Osteoblast (primary cell): ENCODE measurements at regions not wholly inside any gene's neighbourhood (a gene's known extent, or its start where the extent isn't known, plus 50 kb on each side); places are given as distances from the start of the nearest gene placed in this dataset.

Source experiments
- DNase-seq: peaks from one replicate; pipeline ENCODE4 v3.0.0; 2011; ENCODE audit warnings: low spot score, mixed read lengths; ENCODE audit not compliant: insufficient read length; ENCODE audit errors: missing footprints
- H2AFZ ChIP-seq: 2 replicates; pipeline ENCODE4 v1.6.0; 2011; ENCODE audit warnings: mild to moderate bottlenecking, low read length
- H3K27ac ChIP-seq: 2 replicates; pipeline ENCODE4 v1.5.1; 2011; ENCODE audit warnings: mild to moderate bottlenecking, low read depth, low read length, moderate library complexity
- H3K27me3 ChIP-seq: 2 replicates; pipeline ENCODE4 v1.6.0; 2012; ENCODE audit warnings: mild to moderate bottlenecking, control low read depth, inconsistent platforms, low read length, moderate library complexity; ENCODE audit not compliant: insufficient read depth
- H3K36me3 ChIP-seq: 2 replicates; pipeline ENCODE4 v1.5.1; 2011; ENCODE audit warnings: mild to moderate bottlenecking, low read length, control low read depth, moderate library complexity; ENCODE audit not compliant: insufficient read depth
- H3K4me1 ChIP-seq: 2 replicates; pipeline ENCODE4 v1.5.1; 2011; ENCODE audit warnings: mild to moderate bottlenecking, low read length, control low read depth, moderate library complexity; ENCODE audit not compliant: insufficient read depth
- H3K4me2 ChIP-seq: 2 replicates; pipeline ENCODE4 v1.6.0; 2011; ENCODE audit warnings: mild to moderate bottlenecking, low read length; ENCODE audit not compliant: insufficient read depth
- H3K4me3 ChIP-seq: fragments of 200-600 bp; sonication (generic); 3 replicates; pipeline ENCODE4 v1.5.1; 2012; ENCODE audit warnings: mild to moderate bottlenecking, low read length, inconsistent platforms; ENCODE audit not compliant: insufficient read depth
- H3K79me2 ChIP-seq: 2 replicates; pipeline ENCODE4 v1.6.0; 2012; ENCODE audit warnings: mild to moderate bottlenecking, low read length, control low read depth, inconsistent platforms; ENCODE audit not compliant: insufficient read depth
- H3K9me3 ChIP-seq: 2 replicates; pipeline ENCODE4 v1.5.1; 2011; ENCODE audit warnings: low read depth, low read length, control low read depth
- H4K20me1 ChIP-seq: 2 replicates; pipeline ENCODE4 v1.6.0; 2012; ENCODE audit warnings: mild to moderate bottlenecking, low read length, control low read depth; ENCODE audit not compliant: insufficient read depth
- TF ChIP-seq, protein P1 (sequence below): IDR thresholded peaks from 2 replicates; pipeline ENCODE4 v1.5.1; 2011; ENCODE audit warnings: mild to moderate bottlenecking, low read depth, low read length, moderate library complexity; ENCODE audit errors: extremely low read depth

DNA sequence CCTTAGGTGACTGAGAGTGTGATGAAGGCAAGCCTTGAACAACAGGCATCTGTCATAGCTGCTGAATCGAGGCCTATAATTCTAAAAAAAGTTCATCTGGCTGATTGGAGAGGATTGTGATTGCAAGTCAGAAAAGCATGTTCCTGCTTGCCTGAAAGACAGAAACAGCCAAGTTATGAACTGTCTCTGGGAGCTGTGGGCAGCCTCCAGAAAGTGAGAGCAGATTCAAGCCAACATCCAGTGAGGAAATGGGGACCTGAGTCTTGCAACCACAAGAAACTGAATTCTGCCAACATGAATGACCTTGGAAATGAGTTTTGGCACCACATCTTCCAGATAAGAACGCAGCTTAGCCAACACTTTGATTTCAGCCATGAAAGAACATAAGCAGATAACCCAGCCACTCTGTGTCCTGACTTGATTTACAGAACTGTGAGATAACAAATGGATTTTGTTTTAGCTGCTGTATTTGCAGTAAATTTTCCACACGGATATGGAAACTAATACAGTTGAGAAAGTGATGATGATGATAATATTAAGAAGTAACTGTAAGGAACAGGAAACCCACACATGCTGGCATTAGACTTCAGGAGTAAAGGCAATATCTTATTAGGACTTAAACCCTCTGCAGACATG, 240.3 kb upstream of the NDST3 start:
- Histone ChIP-seq H3K79me2 (no peaks in the 10 kb centered on the region), H3K9me3 (no peaks in the 10 kb centered on the region), H2AFZ (no peak overlapping the region), H3K36me3 (no peaks in the 10 kb centered on the region), H4K20me1 (no peaks in the 10 kb centered on the region), H3K27ac (no peak overlapping the region), H3K27me3 (no peaks in the 10 kb centered on the region), H3K4me3 (no peak overlapping the region), H3K4me1 (no peaks in the 10 kb centered on the region), H3K4me2 (no peak overlapping the region)
- TF ChIP-seq, protein P1, sequence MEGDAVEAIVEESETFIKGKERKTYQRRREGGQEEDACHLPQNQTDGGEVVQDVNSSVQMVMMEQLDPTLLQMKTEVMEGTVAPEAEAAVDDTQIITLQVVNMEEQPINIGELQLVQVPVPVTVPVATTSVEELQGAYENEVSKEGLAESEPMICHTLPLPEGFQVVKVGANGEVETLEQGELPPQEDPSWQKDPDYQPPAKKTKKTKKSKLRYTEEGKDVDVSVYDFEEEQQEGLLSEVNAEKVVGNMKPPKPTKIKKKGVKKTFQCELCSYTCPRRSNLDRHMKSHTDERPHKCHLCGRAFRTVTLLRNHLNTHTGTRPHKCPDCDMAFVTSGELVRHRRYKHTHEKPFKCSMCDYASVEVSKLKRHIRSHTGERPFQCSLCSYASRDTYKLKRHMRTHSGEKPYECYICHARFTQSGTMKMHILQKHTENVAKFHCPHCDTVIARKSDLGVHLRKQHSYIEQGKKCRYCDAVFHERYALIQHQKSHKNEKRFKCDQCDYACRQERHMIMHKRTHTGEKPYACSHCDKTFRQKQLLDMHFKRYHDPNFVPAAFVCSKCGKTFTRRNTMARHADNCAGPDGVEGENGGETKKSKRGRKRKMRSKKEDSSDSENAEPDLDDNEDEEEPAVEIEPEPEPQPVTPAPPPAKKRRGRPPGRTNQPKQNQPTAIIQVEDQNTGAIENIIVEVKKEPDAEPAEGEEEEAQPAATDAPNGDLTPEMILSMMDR: no peak
- DNase-seq: no peak

DNA sequence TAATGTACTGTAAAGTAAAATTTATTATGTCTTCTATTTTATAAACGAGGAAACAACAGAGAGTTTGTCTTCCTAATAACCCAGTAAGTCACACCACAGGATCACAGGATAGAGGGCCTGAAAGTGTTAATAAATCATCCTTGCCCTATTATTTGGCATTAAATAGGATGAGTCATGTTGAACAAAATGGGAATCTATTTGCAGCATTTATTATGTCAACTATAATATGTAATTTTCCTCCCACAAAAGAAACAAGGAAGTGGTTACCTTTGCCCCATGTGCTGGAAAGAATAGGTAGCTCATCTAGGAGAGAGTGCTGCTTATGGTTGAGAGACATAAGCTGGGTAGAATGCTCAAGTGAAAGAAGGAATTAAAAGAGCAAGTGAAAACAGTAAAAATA, 237.6 kb upstream of the NDST3 start:
- H3K4me2 ChIP-seq: no peak overlapping the region
- TF ChIP-seq, protein P1: no peak

DNA sequence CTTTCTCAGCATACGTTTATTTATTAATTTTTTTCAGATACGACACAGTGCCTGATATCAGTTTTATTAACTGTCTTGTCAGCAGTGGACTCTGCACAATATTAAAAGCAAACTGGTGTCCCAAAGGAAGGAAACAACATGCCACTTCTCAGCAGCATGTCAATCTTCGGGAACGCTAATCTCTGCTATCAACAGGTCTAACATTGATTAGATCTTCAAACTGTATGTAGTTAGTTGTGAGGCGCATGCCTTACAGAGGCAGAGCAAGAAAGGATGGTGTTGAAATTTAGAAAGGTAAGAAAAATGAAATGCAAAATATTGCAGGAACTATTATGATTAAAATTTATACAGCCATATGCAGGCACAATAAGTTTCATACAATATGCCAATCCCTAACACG, 233.7 kb upstream of the NDST3 start:
- H4K20me1 ChIP-seq: no peaks in the 10 kb centered on the region
- no peaks in the 10 kb centered on the region for H3K79me2 ChIP-seq
- no peak overlapping the region for H3K4me2 ChIP-seq
- H3K4me1 ChIP-seq: no peaks in the 10 kb centered on the region
- no peak overlapping the region for H3K4me3 ChIP-seq
- no peaks in the 10 kb centered on the region for H3K36me3 ChIP-seq
- no peak overlapping the region for H3K27ac ChIP-seq
- H2AFZ ChIP-seq: no peak overlapping the region
- no peaks in the 10 kb centered on the region for H3K27me3 ChIP-seq
- no peaks in the 10 kb centered on the region for H3K9me3 ChIP-seq
- TF ChIP-seq, protein P1: no peak
- DNase-seq: no peak

More for the DNA sequence above, 237.6 kb upstream of the NDST3 start:
- Histone ChIP-seq H3K27me3 (no peaks in the 10 kb centered on the region), H3K27ac (no peak overlapping the region), H3K4me3 (no peak overlapping the region), H3K9me3 (no peaks in the 10 kb centered on the region), H3K79me2 (no peaks in the 10 kb centered on the region), H2AFZ (no peak overlapping the region), H3K36me3 (no peaks in the 10 kb centered on the region), H4K20me1 (no peaks in the 10 kb centered on the region), H3K4me1 (no peaks in the 10 kb centered on the region)
- DNase-seq: no peak

DNA sequence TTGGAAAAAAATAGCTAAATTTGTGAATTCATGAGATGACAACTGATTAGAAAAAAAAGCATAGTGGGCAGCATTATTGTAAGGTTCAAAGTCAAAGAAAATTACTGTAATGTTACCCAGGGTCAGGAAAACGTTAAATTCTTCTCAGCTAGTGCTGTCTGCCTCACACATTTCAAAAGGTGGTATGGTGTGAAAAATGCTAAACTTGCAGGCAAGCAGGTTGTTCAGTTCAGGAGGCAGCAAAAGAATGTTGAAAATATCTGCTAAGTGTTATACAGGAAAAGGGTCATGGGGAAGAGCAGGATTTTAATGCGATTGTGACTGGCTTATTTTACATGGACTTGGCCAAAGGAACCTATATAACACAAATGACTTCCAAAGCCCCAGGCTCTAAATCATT, 232.5 kb upstream of the NDST3 start:
- H3K27me3 ChIP-seq: no peaks in the 10 kb centered on the region
- H3K9me3 ChIP-seq: no peaks in the 10 kb centered on the region
- no peaks in the 10 kb centered on the region for H3K79me2 ChIP-seq
- H3K4me3 ChIP-seq: no peak overlapping the region
- no peak overlapping the region for H3K4me2 ChIP-seq
- TF ChIP-seq, protein P1: no peak
- no peak overlapping the region for H2AFZ ChIP-seq
- DNase-seq: no peak
- no peaks in the 10 kb centered on the region for H3K4me1 ChIP-seq
- no peak overlapping the region for H3K27ac ChIP-seq
- H4K20me1 ChIP-seq: no peaks in the 10 kb centered on the region
- H3K36me3 ChIP-seq: no peaks in the 10 kb centered on the region
